Astrocyte (in vitro differentiated cells and primary cell): ENCODE measurements at regions not wholly inside any gene's neighbourhood (a gene's known extent, or its start where the extent isn't known, plus 50 kb on each side); places are given as distances from the start of the nearest gene placed in this dataset.

ENCODE experiments used
- EZH2 ChIP-seq: IDR thresholded peaks from 2 replicates; pipeline ENCODE4 v1.6.1; 2012; ENCODE audit warnings: mild to moderate bottlenecking, low read length, inconsistent platforms; ENCODE audit not compliant: insufficient read depth
- TF ChIP-seq, protein P1 (sequence below): IDR thresholded peaks from 2 replicates; pipeline ENCODE4 v1.5.1; 2011; ENCODE audit warnings: low read depth, mild to moderate bottlenecking, inconsistent platforms, low read length, moderate library complexity; ENCODE audit not compliant: insufficient read depth

DNA sequence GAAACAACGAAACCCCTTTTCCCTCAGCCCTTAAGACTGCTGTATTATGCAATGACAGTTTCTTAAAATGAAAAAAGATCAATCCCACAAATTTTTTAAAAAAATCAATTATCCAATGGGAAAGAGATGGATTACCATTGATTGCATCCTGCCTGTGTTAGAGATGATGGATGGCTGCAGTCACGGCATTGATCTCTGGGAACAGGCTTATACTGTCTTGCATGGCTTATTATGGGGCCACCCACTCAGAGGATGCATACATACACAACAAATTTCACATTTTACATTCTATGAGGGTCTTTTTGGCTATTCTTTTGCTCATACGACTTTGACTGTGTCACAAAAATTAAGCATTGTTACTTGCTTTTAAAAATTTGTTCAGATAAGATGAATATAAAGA, 724.3 kb downstream of the HDGFL1 start:
- TF ChIP-seq, protein P1, sequence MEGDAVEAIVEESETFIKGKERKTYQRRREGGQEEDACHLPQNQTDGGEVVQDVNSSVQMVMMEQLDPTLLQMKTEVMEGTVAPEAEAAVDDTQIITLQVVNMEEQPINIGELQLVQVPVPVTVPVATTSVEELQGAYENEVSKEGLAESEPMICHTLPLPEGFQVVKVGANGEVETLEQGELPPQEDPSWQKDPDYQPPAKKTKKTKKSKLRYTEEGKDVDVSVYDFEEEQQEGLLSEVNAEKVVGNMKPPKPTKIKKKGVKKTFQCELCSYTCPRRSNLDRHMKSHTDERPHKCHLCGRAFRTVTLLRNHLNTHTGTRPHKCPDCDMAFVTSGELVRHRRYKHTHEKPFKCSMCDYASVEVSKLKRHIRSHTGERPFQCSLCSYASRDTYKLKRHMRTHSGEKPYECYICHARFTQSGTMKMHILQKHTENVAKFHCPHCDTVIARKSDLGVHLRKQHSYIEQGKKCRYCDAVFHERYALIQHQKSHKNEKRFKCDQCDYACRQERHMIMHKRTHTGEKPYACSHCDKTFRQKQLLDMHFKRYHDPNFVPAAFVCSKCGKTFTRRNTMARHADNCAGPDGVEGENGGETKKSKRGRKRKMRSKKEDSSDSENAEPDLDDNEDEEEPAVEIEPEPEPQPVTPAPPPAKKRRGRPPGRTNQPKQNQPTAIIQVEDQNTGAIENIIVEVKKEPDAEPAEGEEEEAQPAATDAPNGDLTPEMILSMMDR, result no peak
- no peak for TF ChIP-seq EZH2
